Lower leg skin (tissue), 3 donors: ENCODE measurements at regions not wholly inside any gene's neighbourhood (a gene's known extent, or its start where the extent isn't known, plus 50 kb on each side); places are given as distances from the start of the nearest gene placed in this dataset.

Source experiments
- CTCF ChIP-seq, 3 donors: fragments of 450-650 bp; IDR thresholded peaks; one replicate each; pipeline ENCODE4 v1.5.1; 2016; ENCODE audit warnings: antibody characterized with exemption in 3 of 3, mild to moderate bottlenecking in 3 of 3, moderate library complexity in 2 of 3
- POLR2A ChIP-seq, 2 donors: fragments of 450-650 bp; IDR thresholded peaks; one replicate each; pipeline ENCODE4 v1.6.1; 2016 to 2017; ENCODE audit warnings: antibody characterized with exemption in 2 of 2, mild to moderate bottlenecking in 1 of 2, moderate library complexity in 1 of 2

- TF ChIP-seq CTCF (IDR thresholded peaks at IDR 0.05) = no peak
- no peak for TF ChIP-seq POLR2A (IDR thresholded peaks at IDR 0.05)
Measured at GRCh38 chr20:48015943-48016723, 230.9 kb upstream of the SULF2 start.
